Endothelial cell of umbilical vein (primary cell): ENCODE measurements at regions not wholly inside any gene's neighbourhood (a gene's known extent, or its start where the extent isn't known, plus 50 kb on each side); places are given as distances from the start of the nearest gene placed in this dataset.
"Not testable (repeated sequence)": the region's sequence is repeated elsewhere in the genome, so short reads cannot be mapped to it uniquely, and the experiment has no call there.

ENCODE experiments used
- BruUV-seq: library from RNA; stranded (reverse); fragments of 400-500 nt; replicated peaks from 2 replicates; lab custom pipeline; 2021; lab: Mats Ljungman, UMichigan
- CTCF ChIA-PET: fragments of 300-600, 350-600 bp; sonication (Branson Sonifier 250); formaldehyde crosslinking; loops from one replicate; lab custom pipeline; 2021; ENCODE audit warnings: antibody characterized with exemption, inconsistent platforms; lab: Charles Lee
- POLR2A ChIA-PET: fragments of 300-600, 350-600 bp; sonication (Branson Sonifier 250); formaldehyde crosslinking; loops from one replicate; lab custom pipeline; 2021; ENCODE audit warnings: antibody characterized with exemption, inconsistent platforms; lab: Charles Lee
- DNase-seq: peaks from one replicate; pipeline ENCODE4 v3.0.0-alpha.2; 2011; ENCODE audit warnings: low read depth, low spot score
- FAIRE-seq: peaks from 2 replicates; lab custom pipeline; 2011; peaks lifted over from hg19 to GRCh38; lab: Jason Lieb, UNC
- H2AFZ ChIP-seq: 2 replicates; pipeline ENCODE4 v1.6.0; 2012; ENCODE audit warnings: low read depth, low read length, control low read depth, inconsistent platforms
- H3K27ac ChIP-seq: 2 replicates; pipeline ENCODE4 v1.5.1; 2011; ENCODE audit warnings: low read depth, mild to moderate bottlenecking, control low read depth, low read length, moderate library complexity; ENCODE audit not compliant: insufficient read depth
- H3K27me3 ChIP-seq, 2 experiments: 2 replicates each; pipeline versions ENCODE4 v1.6.0 to v1.6.1; 2011; ENCODE audit warnings: low read length in 2 of 2, mixed read lengths in 1 of 2; ENCODE audit not compliant: control insufficient read depth in 2 of 2, insufficient read depth in 2 of 2
- H3K36me3 ChIP-seq, 2 experiments: 2 replicates in 1 of 2; 3 replicates in 1 of 2; pipeline ENCODE4 v1.5.1; 2011; ENCODE audit warnings: low read length in 2 of 2, mild to moderate bottlenecking in 1 of 2, moderate library complexity in 1 of 2; ENCODE audit not compliant: control insufficient read depth in 2 of 2, insufficient read depth in 2 of 2; ENCODE audit errors: extremely low read depth in 1 of 2
- H3K4me1 ChIP-seq: 3 replicates; pipeline ENCODE4 v1.5.1; 2011; ENCODE audit warnings: mild to moderate bottlenecking, low read length; ENCODE audit not compliant: control insufficient read depth, insufficient read depth; ENCODE audit errors: extremely low read depth
- H3K4me2 ChIP-seq: 2 replicates; pipeline ENCODE4 v1.6.1; 2011; ENCODE audit warnings: low read length, control low read depth, mixed read lengths; ENCODE audit not compliant: insufficient read depth
- H3K4me3 ChIP-seq, 3 experiments: fragments of 200-600 bp in 1 of 3; sonication (generic), shearing (Covaris generic) in 1 of 3; replicated peaks in 1 of 3; 2 replicates each; pipeline ENCODE4 v1.5.1; 2011 to 2016; ENCODE audit warnings: control low read depth in 3 of 3, low read length in 3 of 3, mild to moderate bottlenecking in 2 of 3, inconsistent platforms in 1 of 3, low read depth in 1 of 3, moderate library complexity in 1 of 3; ENCODE audit not compliant: insufficient read depth in 1 of 3
- H3K79me2 ChIP-seq: 2 replicates; pipeline ENCODE4 v1.6.0; 2012; ENCODE audit warnings: low read length, inconsistent platforms; ENCODE audit not compliant: control insufficient read depth, insufficient read depth
- H3K9ac ChIP-seq: replicated peaks from 2 replicates; pipeline ENCODE3; 2011; ENCODE audit warnings: low read length, control low read depth; ENCODE audit not compliant: insufficient read depth; ENCODE audit errors: extremely low read depth
- H3K9me1 ChIP-seq: replicated peaks from 3 replicates; pipeline ENCODE4 v1.6.0; 2011; ENCODE audit warnings: mild to moderate bottlenecking, low read length; ENCODE audit not compliant: control insufficient read depth, insufficient read depth; ENCODE audit errors: extremely low read depth
- H3K9me3 ChIP-seq: replicated peaks from 2 replicates; pipeline ENCODE4 v1.5.1; 2012; ENCODE audit warnings: low read length, inconsistent platforms; ENCODE audit not compliant: control insufficient read depth, insufficient read depth
- H4K20me1 ChIP-seq: replicated peaks from 2 replicates; pipeline ENCODE3; 2011; ENCODE audit warnings: mild to moderate bottlenecking, low read length; ENCODE audit not compliant: control insufficient read depth, insufficient read depth; ENCODE audit errors: extremely low read depth
- EZH2 ChIP-seq: IDR thresholded peaks from 2 replicates; pipeline ENCODE4 v1.6.1; 2012; ENCODE audit warnings: borderline replicate concordance, low read depth, mild to moderate bottlenecking, moderate library complexity, low read length, inconsistent platforms; ENCODE audit not compliant: severe bottlenecking
- FOS ChIP-seq: IDR thresholded peaks from 2 replicates; pipeline ENCODE4 v1.6.1; 2011; ENCODE audit warnings: mild to moderate bottlenecking, low read length, moderate library complexity, borderline replicate concordance; ENCODE audit not compliant: insufficient read depth
- GATA2 ChIP-seq: IDR thresholded peaks from 2 replicates; pipeline ENCODE4 v1.7.0; 2011; ENCODE audit warnings: low read depth, mild to moderate bottlenecking, moderate library complexity, mixed read lengths, low read length; ENCODE audit not compliant: insufficient read length, insufficient read depth
- JUN ChIP-seq: IDR thresholded peaks from 2 replicates; pipeline ENCODE4 v1.6.1; 2011; ENCODE audit warnings: borderline replicate concordance, low read depth; ENCODE audit not compliant: insufficient read length, insufficient read depth
- MYC ChIP-seq: IDR thresholded peaks from one replicate; pipeline ENCODE4 v1.6.1; 2011; ENCODE audit warnings: mild to moderate bottlenecking, low read depth, low read length
- POLR2A ChIP-seq: IDR thresholded peaks from 2 replicates; pipeline ENCODE4 v1.6.1; 2012; ENCODE audit warnings: low read depth, mild to moderate bottlenecking, control low read depth, low read length
- POLR2AphosphoS5 ChIP-seq: IDR thresholded peaks from 2 replicates; pipeline ENCODE4 v1.6.1; 2012; ENCODE audit warnings: low read depth, mild to moderate bottlenecking, control low read depth, low read length, moderate library complexity; ENCODE audit not compliant: insufficient read depth
- dilution Hi-C: fragments of 300-500 bp; cut with MboI; formaldehyde crosslinking; loops from one replicate; pipeline ENCODE4 v1.15.0; 2019; ENCODE audit warnings: low sequenced_read_pairs; ENCODE audit not compliant: extremely low pct_ligation_motif_present
- intact Hi-C: fragments of 100-400 bp; cut with micrococcal nuclease; formaldehyde crosslinking; loops from one replicate; pipeline ENCODE4 v1.10.0; 2022
- TF ChIP-seq, protein P1 (sequence below): IDR thresholded peaks from 2 replicates; pipeline ENCODE4 v1.6.1; 2011; ENCODE audit not compliant: insufficient read depth, insufficient read length
- TF ChIP-seq, protein P2 (sequence below), 2 donors: IDR thresholded peaks; 1 replicate in 1 of 2; 2 replicates in 1 of 2; pipeline ENCODE4 v1.5.1; 2011; ENCODE audit warnings: low read length in 2 of 2, mild to moderate bottlenecking in 2 of 2, moderate library complexity in 2 of 2, control low read depth in 1 of 2, inconsistent platforms in 1 of 2, low read depth in 1 of 2; ENCODE audit not compliant: insufficient read depth in 1 of 2; ENCODE audit errors: extremely low read depth in 1 of 2

DNA sequence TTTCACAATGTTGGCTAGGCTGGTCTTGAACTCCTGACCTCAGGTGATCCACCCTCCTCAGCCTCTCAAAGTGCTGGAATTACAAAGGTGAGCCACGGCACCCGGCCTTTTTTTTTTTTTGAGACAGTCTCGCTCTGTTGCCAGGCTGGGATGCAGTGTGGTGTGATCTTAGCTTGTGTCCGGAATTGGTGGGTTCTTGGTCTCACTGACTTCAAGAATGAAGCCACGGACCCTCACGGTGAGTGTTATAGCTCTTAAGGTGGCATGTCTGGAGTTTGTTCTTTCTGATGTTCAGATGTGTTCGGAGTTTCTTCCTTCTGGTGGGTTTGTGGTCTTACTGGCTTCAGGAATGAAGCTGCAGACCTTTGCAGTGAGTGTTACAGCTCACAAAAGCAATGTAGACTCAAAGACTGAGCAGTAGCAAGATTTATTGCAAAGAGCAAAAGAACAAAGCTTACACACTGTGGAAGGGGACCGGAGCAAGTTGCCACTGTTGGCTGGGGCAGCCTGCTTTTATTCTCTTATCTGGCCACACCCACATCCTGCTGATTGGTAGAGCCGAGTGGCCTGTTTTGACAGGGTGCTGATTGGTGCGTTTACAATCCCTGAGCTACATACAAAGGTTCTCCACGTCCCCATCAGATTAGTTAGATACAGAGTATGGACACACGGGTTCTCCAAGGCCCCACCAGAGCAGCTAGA is 69.1 kb upstream of the DDR1 start:
- H3K27me3 ChIP-seq, H3K36me3 ChIP-seq, dilution Hi-C loops, H3K9me1 ChIP-seq, FAIRE-seq, H4K20me1 ChIP-seq, DNase-seq, H3K4me2 ChIP-seq, H3K79me2 ChIP-seq, H3K9me3 ChIP-seq, H3K4me3 ChIP-seq, intact Hi-C loops, H2AFZ ChIP-seq: not testable (repeated sequence)
- H3K27ac ChIP-seq = peak overlapping the region; percentile 93
- peaks cover 45% of the 10 kb centered on the region for H3K4me1 ChIP-seq
- CTCF ChIA-PET = interaction anchor here (1.3 to 3.3 kb wide), 4 partner anchors 11 to 63 kb away, joined by 3 to 9 read pairs (median 4); no protein-coding TSS in a partner anchor
- POLR2A ChIA-PET = interaction anchor here (0.9 to 1.1 kb wide), 2 partner anchors 68 to 73 kb away, joined by 3 read pairs; partner anchors contain the start of gene FLOT1
- H3K9ac ChIP-seq = peak overlapping the region; percentile 25
- TF ChIP-seq POLR2AphosphoS5 = peak; percentile 17
- TSS peak; percentile 93 for BruUV-seq

DNA sequence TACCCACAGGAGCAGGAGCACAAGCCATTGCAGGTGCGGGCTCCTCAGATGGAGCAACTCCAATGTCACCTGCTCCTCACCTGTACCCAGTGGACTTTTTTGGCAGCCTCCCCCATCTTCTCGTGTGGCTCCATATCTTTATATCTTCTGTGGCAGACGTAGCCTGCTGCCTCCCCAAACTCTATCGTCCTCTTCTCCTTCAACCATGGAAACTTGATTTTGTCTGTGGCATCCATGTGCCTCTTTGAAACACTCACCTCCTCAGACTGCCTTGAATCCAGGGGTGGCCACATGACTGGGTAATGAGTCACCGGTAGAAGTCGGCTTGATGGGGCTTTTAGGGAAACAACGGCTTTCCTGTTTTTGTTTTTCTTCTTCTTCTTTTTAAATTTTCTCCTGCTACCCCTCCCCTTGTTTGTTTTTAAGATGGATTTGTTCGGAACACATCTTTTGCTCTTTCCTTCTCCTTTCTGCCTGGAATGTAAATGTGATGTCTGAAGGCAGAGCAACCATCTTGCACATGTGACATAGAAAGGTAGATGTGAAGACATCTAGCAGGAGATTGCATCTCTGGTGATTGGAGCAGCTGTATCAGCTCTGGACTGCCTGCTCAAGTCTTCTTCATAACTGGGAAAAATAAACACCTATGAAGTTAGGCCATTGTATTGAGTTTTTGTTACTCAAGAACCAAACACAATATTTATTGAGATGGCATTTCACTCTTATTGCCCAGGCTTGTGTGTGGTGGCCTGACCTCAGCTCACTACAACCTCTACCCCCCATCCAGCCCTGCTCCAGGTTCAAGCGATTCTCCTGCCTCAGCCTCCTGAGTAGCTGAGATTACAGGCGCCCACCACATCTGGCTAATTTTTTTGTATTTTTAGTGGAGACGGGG is 69.9 kb upstream of the DDR1 start:
- TF ChIP-seq EZH2 (no peak), GATA2 (peak; percentile 58), POLR2AphosphoS5 (peak; percentile 78), JUN (peak; percentile 95), POLR2A (no peak), FOS (peak; percentile 96), MYC (no peak)
- TF ChIP-seq, protein P1, sequence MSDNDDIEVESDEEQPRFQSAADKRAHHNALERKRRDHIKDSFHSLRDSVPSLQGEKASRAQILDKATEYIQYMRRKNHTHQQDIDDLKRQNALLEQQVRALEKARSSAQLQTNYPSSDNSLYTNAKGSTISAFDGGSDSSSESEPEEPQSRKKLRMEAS = peak; percentile 51
- TF ChIP-seq, protein P2, sequence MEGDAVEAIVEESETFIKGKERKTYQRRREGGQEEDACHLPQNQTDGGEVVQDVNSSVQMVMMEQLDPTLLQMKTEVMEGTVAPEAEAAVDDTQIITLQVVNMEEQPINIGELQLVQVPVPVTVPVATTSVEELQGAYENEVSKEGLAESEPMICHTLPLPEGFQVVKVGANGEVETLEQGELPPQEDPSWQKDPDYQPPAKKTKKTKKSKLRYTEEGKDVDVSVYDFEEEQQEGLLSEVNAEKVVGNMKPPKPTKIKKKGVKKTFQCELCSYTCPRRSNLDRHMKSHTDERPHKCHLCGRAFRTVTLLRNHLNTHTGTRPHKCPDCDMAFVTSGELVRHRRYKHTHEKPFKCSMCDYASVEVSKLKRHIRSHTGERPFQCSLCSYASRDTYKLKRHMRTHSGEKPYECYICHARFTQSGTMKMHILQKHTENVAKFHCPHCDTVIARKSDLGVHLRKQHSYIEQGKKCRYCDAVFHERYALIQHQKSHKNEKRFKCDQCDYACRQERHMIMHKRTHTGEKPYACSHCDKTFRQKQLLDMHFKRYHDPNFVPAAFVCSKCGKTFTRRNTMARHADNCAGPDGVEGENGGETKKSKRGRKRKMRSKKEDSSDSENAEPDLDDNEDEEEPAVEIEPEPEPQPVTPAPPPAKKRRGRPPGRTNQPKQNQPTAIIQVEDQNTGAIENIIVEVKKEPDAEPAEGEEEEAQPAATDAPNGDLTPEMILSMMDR (IDR thresholded peaks at IDR 0.05; ENCODE audit: extremely low read depth in 1 of 2, insufficient read depth in 1 of 2, low read depth in 1 of 2, low read length in 2 of 2) = no peak
- no peaks in the 10 kb centered on the region for H3K79me2 ChIP-seq
- FAIRE-seq (peak; percentile 91), DNase-seq (peak; percentile 92)
- H4K20me1 ChIP-seq = no peaks in the 10 kb centered on the region
- peak overlapping the region; percentile 41 for H3K4me2 ChIP-seq
- BruUV-seq = TSS peak; percentile 68
- no peak overlapping the region for H2AFZ ChIP-seq
- H3K27ac ChIP-seq = peak overlapping the region; percentile 93
- no peaks in the 10 kb centered on the region for H3K36me3 ChIP-seq
- H3K27me3 ChIP-seq = no peaks in the 10 kb centered on the region
- ChIA-PET CTCF (interaction anchor here (1.3 to 3.3 kb wide), 5 partner anchors 8 to 45 kb away, joined by 3 to 9 read pairs (median 4); no protein-coding TSS in a partner anchor), POLR2A (interaction anchor here (1.1 kb wide), 1 partner anchor 67 kb away, joined by 3 read pairs; no protein-coding TSS in a partner anchor)
- H3K9me1 ChIP-seq = no peaks in the 10 kb centered on the region
- no peaks in the 10 kb centered on the region for H3K9me3 ChIP-seq
- H3K4me1 ChIP-seq = peaks cover 37% of the 10 kb centered on the region
- H3K4me3 ChIP-seq = no peak overlapping the region
- intact Hi-C loops (loop anchor here (1.0 kb wide), 4 partner anchors 32 to 70 kb away; partner anchors contain the start of gene IER3), dilution Hi-C loops (no loop called here)
- H3K9ac ChIP-seq = peak overlapping the region; percentile 49
